MM.1S (cell line): ENCODE measurements at regions not wholly inside any gene's neighbourhood (a gene's known extent, or its start where the extent isn't known, plus 50 kb on each side); places are given as distances from the start of the nearest gene placed in this dataset.

Experiments
- DNase-seq: peaks from one replicate; pipeline ENCODE4 v3.0.0-alpha.2; 2015
- H2AFZ ChIP-seq: fragments of 300-600 bp; sonication (generic); 2 replicates; pipeline ENCODE4 v1.6.0; 2016; ENCODE audit warnings: antibody characterized with exemption, low read length
- H3F3A ChIP-seq: fragments of 300-600 bp; sonication (generic); 2 replicates; pipeline ENCODE4 v1.6.1; 2016; ENCODE audit warnings: mild to moderate bottlenecking, antibody characterized with exemption, low read length, moderate library complexity, mixed read lengths; ENCODE audit not compliant: insufficient read depth
- H3K27ac ChIP-seq: fragments of 300-600 bp; sonication (generic); 2 replicates; pipeline ENCODE4 v1.5.1; 2016; ENCODE audit warnings: mild to moderate bottlenecking, low read length
- H3K27me3 ChIP-seq: fragments of 300-600 bp; sonication (generic); replicated peaks from 2 replicates; pipeline ENCODE4 v1.6.0; 2016; ENCODE audit warnings: low read length; ENCODE audit not compliant: insufficient read depth
- H3K36me3 ChIP-seq: fragments of 300-600 bp; sonication (generic); replicated peaks from 2 replicates; pipeline ENCODE4 v1.6.1; 2016; ENCODE audit warnings: mild to moderate bottlenecking, low read length, mixed read lengths; ENCODE audit not compliant: insufficient read depth
- H3K4me1 ChIP-seq: fragments of 300-600 bp; sonication (generic); 2 replicates; pipeline ENCODE4 v1.6.1; 2016; ENCODE audit warnings: low read length, mixed read lengths
- H3K4me2 ChIP-seq: fragments of 300-600 bp; sonication (generic); 2 replicates; pipeline ENCODE4 v1.6.0; 2016; ENCODE audit warnings: low read depth, low read length
- H3K4me3 ChIP-seq: fragments of 300-600 bp; sonication (generic); 2 replicates; pipeline ENCODE4 v1.5.1; 2016; ENCODE audit warnings: low read length, mixed read lengths
- H3K79me2 ChIP-seq: fragments of 300-600 bp; sonication (generic); 2 replicates; pipeline ENCODE4 v1.6.1; 2016; ENCODE audit warnings: mixed run types, low read length, mixed read lengths
- H3K9ac ChIP-seq: fragments of 300-600 bp; sonication (generic); 2 replicates; pipeline ENCODE4 v1.6.1; 2016; ENCODE audit warnings: low read length, mixed read lengths
- H3K9me2 ChIP-seq: fragments of 300-600 bp; sonication (generic); replicated peaks from 2 replicates; pipeline ENCODE4 v1.6.1; 2016; ENCODE audit warnings: mild to moderate bottlenecking, low read length, mixed read lengths; ENCODE audit not compliant: insufficient read depth
- H3K9me3 ChIP-seq: fragments of 300-600 bp; sonication (generic); replicated peaks from 2 replicates; pipeline ENCODE4 v1.6.1; 2016; ENCODE audit warnings: mild to moderate bottlenecking, low read length, mixed read lengths; ENCODE audit not compliant: insufficient read depth
- H4K20me1 ChIP-seq: fragments of 300-600 bp; sonication (generic); 2 replicates; pipeline ENCODE4 v1.6.1; 2016; ENCODE audit warnings: mild to moderate bottlenecking, low read length, moderate library complexity, mixed read lengths; ENCODE audit not compliant: insufficient read depth
- EZH2 ChIP-seq: fragments of 300-600 bp; sonication (generic); optimal IDR thresholded peaks from 2 replicates; pipeline ENCODE3; 2017; ENCODE audit warnings: low read depth, mild to moderate bottlenecking, antibody characterized with exemption, low read length, mixed read lengths
- EZH2phosphoT487 ChIP-seq: fragments of 300-600 bp; sonication (generic); IDR thresholded peaks from 2 replicates; pipeline ENCODE4 v1.6.1; 2018; ENCODE audit warnings: antibody characterized with exemption, low read length
- TF ChIP-seq, protein P1 (sequence below): fragments of 300-600 bp; sonication (generic); IDR thresholded peaks from 2 replicates; pipeline ENCODE4 v1.5.1; 2016; ENCODE audit warnings: antibody characterized with exemption, low read length, mixed read lengths

DNA sequence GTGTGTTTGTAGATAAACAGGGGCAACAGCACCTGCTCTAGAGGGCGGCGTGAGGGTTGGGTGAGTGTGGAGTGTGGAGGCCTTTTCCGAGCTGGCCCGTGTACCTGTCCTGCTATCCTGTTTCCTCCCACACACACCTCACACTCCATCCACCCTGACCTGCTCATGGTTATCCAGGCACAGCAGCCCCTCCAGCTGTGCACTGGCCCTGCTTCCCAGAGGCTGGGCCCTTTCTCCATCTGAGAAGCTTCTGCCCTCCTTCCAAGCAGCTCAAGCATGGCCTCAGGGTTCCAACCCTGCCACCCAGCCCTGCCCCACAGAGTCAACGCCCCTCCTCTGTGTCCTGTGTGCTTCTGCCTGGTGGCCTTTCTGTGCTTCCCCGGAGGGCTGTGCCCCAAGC, 86.9 kb downstream of the SOX1 start:
- no peak overlapping the region for H2AFZ ChIP-seq

DNA sequence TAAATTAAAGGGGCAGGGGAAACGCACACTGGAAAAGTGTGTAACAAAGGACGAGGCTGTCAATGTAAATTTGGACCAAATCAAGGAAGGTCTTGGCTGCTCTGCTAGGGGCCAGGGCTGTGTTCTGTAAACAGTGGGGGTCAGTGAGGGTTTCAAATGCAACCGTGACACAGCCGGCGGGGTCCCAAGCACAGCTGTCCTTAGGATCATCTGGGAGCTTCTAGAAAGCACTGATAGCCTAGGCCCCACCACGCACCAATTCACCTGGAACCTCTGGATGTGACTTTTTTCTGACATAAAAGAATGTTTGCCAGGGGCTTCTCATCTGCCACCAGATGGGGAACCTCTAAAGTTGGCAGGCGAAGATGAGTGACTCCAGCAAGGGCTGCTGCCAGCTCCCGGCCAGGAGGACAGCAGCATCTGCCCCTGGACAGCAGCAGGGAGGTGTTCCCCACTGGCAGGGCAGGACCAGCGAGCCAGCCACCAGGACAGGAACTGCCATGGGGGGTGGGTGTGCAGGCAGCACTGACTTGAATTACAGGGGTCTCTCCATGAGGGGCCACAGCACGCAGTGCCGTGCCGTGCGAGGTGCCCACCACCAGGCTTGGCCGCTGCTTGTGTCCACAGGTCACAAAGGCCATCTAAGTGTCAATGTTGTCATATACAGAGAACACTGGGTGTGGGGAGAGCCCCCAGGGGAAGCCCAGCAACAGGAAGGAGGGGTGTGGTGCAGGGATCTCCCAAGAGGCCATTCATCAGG, 87.5 kb downstream of the SOX1 start:
- H3K27ac ChIP-seq: no peak overlapping the region
- H3K9me2 ChIP-seq: no peaks in the 10 kb centered on the region
- no peaks in the 10 kb centered on the region for H3K36me3 ChIP-seq
- H4K20me1 ChIP-seq: no peaks in the 10 kb centered on the region
- DNase-seq: no peak
- H2AFZ ChIP-seq: no peak overlapping the region
- H3K4me3 ChIP-seq: no peak overlapping the region
- no peak for TF ChIP-seq EZH2phosphoT487
- TF ChIP-seq EZH2: no peak
- TF ChIP-seq, protein P1, sequence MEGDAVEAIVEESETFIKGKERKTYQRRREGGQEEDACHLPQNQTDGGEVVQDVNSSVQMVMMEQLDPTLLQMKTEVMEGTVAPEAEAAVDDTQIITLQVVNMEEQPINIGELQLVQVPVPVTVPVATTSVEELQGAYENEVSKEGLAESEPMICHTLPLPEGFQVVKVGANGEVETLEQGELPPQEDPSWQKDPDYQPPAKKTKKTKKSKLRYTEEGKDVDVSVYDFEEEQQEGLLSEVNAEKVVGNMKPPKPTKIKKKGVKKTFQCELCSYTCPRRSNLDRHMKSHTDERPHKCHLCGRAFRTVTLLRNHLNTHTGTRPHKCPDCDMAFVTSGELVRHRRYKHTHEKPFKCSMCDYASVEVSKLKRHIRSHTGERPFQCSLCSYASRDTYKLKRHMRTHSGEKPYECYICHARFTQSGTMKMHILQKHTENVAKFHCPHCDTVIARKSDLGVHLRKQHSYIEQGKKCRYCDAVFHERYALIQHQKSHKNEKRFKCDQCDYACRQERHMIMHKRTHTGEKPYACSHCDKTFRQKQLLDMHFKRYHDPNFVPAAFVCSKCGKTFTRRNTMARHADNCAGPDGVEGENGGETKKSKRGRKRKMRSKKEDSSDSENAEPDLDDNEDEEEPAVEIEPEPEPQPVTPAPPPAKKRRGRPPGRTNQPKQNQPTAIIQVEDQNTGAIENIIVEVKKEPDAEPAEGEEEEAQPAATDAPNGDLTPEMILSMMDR: no peak
- H3K9ac ChIP-seq: no peak overlapping the region
- no peaks in the 10 kb centered on the region for H3K79me2 ChIP-seq
- no peaks in the 10 kb centered on the region for H3K4me1 ChIP-seq
- no peaks in the 10 kb centered on the region for H3F3A ChIP-seq
- H3K9me3 ChIP-seq: no peaks in the 10 kb centered on the region
- no peaks in the 10 kb centered on the region for H3K27me3 ChIP-seq
- no peak overlapping the region for H3K4me2 ChIP-seq

More for the DNA sequence above, 86.9 kb downstream of the SOX1 start:
- Histone ChIP-seq H4K20me1 (no peaks in the 10 kb centered on the region), H3K9me2 (no peaks in the 10 kb centered on the region), H3K27ac (no peak overlapping the region), H3K4me2 (no peak overlapping the region), H3K27me3 (no peaks in the 10 kb centered on the region), H3F3A (no peaks in the 10 kb centered on the region), H3K4me1 (no peaks in the 10 kb centered on the region), H3K36me3 (no peaks in the 10 kb centered on the region), H3K9me3 (no peaks in the 10 kb centered on the region), H3K4me3 (no peak overlapping the region), H3K79me2 (no peaks in the 10 kb centered on the region), H3K9ac (no peak overlapping the region)
- TF ChIP-seq, protein P1: no peak
- TF ChIP-seq EZH2phosphoT487 (no peak), EZH2 (no peak)
- no peak for DNase-seq

DNA sequence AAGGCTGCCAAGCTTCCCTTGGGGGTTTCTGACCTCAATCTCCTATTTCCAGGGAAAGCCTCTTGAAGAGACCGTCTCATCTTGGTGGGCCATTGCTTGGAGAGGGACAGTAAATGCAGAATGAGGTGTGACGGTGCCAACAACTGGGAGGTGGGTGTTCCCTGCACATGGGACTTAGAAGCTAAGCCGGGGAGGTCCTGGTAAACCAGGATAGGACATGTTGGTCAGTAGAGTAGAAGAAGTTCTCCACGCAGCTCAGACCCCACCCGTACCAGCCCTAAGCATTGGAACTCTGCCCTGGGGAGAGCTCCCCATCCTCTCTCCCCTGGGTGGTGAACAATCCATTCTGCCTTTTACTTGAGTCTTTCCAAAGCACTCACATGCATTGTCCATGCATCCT, 92.0 kb downstream of the SOX1 start:
- H3K9me2 ChIP-seq: no peaks in the 10 kb centered on the region
- H3K4me3 ChIP-seq: no peak overlapping the region
- no peak overlapping the region for H3K4me2 ChIP-seq
- H2AFZ ChIP-seq: no peak overlapping the region
- DNase-seq: no peak
- H3K27me3 ChIP-seq: no peaks in the 10 kb centered on the region
- H3F3A ChIP-seq: no peaks in the 10 kb centered on the region
- no peaks in the 10 kb centered on the region for H3K36me3 ChIP-seq
- TF ChIP-seq, protein P1: no peak
- TF ChIP-seq EZH2phosphoT487: no peak
- TF ChIP-seq EZH2: no peak
- H3K9me3 ChIP-seq: no peaks in the 10 kb centered on the region
- H4K20me1 ChIP-seq: no peaks in the 10 kb centered on the region
- H3K79me2 ChIP-seq: no peaks in the 10 kb centered on the region
- H3K4me1 ChIP-seq: no peaks in the 10 kb centered on the region
- H3K9ac ChIP-seq: no peak overlapping the region
- no peak overlapping the region for H3K27ac ChIP-seq
